K562 (cell line): ENCODE measurements at regions not wholly inside any gene's neighbourhood (a gene's known extent, or its start where the extent isn't known, plus 50 kb on each side); places are given as distances from the start of the nearest gene placed in this dataset.

Experiments used
- ATAC-seq: fragments of 200-7000 bp; cut with Tn5 transposase; 3 replicates; pipeline ENCODE4 v1.9.1; 2020; ENCODE audit warnings: moderate library complexity
- BruUV-seq: library from RNA; stranded (reverse); fragments of 400-500 nt; replicated peaks from 2 replicates; lab custom pipeline; 2021; lab: Mats Ljungman, UMichigan
- CTCF ChIA-PET: fragments of 300-600 bp; formaldehyde crosslinking; extraction: SDS; loops from one replicate; lab custom pipeline; 2021; ENCODE audit warnings: low intra/inter-chr PET ratio; lab: Yijun Ruan, JAX
- POLR2A ChIA-PET: fragments of 300-600, 350-650 bp; sonication (Branson Sonifier 250); formaldehyde crosslinking; extraction: SDS; loops from one replicate; lab custom pipeline; 2021; ENCODE audit warnings: antibody characterized with exemption, inconsistent platforms; lab: Yijun Ruan, JAX
- DNase-seq, 4 experiments: peaks; one replicate each; pipeline versions ENCODE4 v3.0.0 to v3.0.0-alpha.2; 2011 to 2018; ENCODE audit warnings: low spot score in 3 of 4, mixed read lengths in 3 of 4; ENCODE audit errors: extremely low read depth in 1 of 4
- FAIRE-seq: peaks from 2 replicates; lab custom pipeline; 2011; peaks lifted over from hg19 to GRCh38; lab: Jason Lieb, UNC
- H2AFZ ChIP-seq: 2 replicates; pipeline ENCODE4 v1.6.0; 2011; ENCODE audit warnings: low read depth, low read length, control low read depth, inconsistent platforms
- H3K27ac ChIP-seq: fragments of 200-600 bp; 3 replicates; pipeline ENCODE4 v1.8.0; 2011; ENCODE audit warnings: low read depth, mild to moderate bottlenecking, control low read depth, inconsistent platforms, low read length, moderate library complexity, mixed read lengths; ENCODE audit errors: extremely low read depth
- H3K27me3 ChIP-seq, 2 experiments: fragments of 300-600 bp in 1 of 2; 2 replicates in 1 of 2; 3 replicates in 1 of 2; pipeline versions ENCODE4 v1.6.0 to v1.8.0; 2011; ENCODE audit warnings: inconsistent platforms in 2 of 2, low read length in 2 of 2, mild to moderate bottlenecking in 1 of 2, mixed read lengths in 1 of 2, moderate library complexity in 1 of 2; ENCODE audit not compliant: control insufficient read depth in 2 of 2, insufficient read depth in 2 of 2
- H3K36me3 ChIP-seq: fragments of 300-600 bp; 3 replicates; pipeline ENCODE4 v1.8.0; 2011; ENCODE audit warnings: mild to moderate bottlenecking, low read length, inconsistent platforms; ENCODE audit not compliant: control insufficient read depth, insufficient read depth
- H3K4me1 ChIP-seq, 2 experiments: fragments of 200-600 bp in 1 of 2; replicated peaks in 1 of 2; 2 replicates in 1 of 2; 3 replicates in 1 of 2; pipeline versions ENCODE4 v1.5.1 to v1.8.0; 2011; ENCODE audit warnings: inconsistent platforms in 2 of 2, low read length in 2 of 2, mild to moderate bottlenecking in 1 of 2, mixed read lengths in 1 of 2, moderate library complexity in 1 of 2; ENCODE audit not compliant: control insufficient read depth in 2 of 2, insufficient read depth in 2 of 2
- H3K4me2 ChIP-seq: 2 replicates; pipeline ENCODE4 v1.6.1; 2011; ENCODE audit warnings: low read length, control low read depth, inconsistent platforms, mixed read lengths; ENCODE audit not compliant: insufficient read depth
- H3K4me3 ChIP-seq: fragments of 200-600 bp; sonication (generic), shearing (Covaris generic); 2 replicates; pipeline ENCODE4 v1.5.1; 2016; ENCODE audit warnings: control low read depth, inconsistent platforms
- H3K79me2 ChIP-seq: fragments of 200-600 bp; 3 replicates; pipeline ENCODE4 v1.8.0; 2011; ENCODE audit warnings: low read length, inconsistent platforms; ENCODE audit not compliant: control insufficient read depth, insufficient read depth
- H3K9ac ChIP-seq, 2 experiments: 2 replicates each; pipeline versions ENCODE4 v1.6.0 to v1.6.1; 2011; ENCODE audit warnings: low read depth in 2 of 2, low read length in 2 of 2, control low read depth in 1 of 2, inconsistent platforms in 1 of 2, mild to moderate bottlenecking in 1 of 2, mixed read lengths in 1 of 2; ENCODE audit not compliant: insufficient read depth in 1 of 2
- H3K9me1 ChIP-seq: one replicate; pipeline ENCODE4 v1.6.0; 2011; ENCODE audit warnings: inconsistent platforms, mild to moderate bottlenecking, low read length, moderate library complexity; ENCODE audit not compliant: control insufficient read depth, insufficient read depth
- H3K9me3 ChIP-seq: replicated peaks from 2 replicates; pipeline ENCODE4 v1.5.1; 2011; ENCODE audit warnings: low read depth, low read length, inconsistent platforms; ENCODE audit not compliant: control insufficient read depth, insufficient read depth
- H4K20me1 ChIP-seq: replicated peaks from 2 replicates; pipeline ENCODE4 v1.6.1; 2011; ENCODE audit warnings: low read length, inconsistent platforms, mixed read lengths; ENCODE audit not compliant: control insufficient read depth, insufficient read depth
- CBFA2T3 ChIP-seq: fragments of 450-650 bp; IDR thresholded peaks from 2 replicates; pipeline ENCODE4 v1.6.1; 2017
- ETV5 ChIP-seq: sonication (generic); formaldehyde crosslinking; IDR thresholded peaks from 2 replicates; pipeline ENCODE4 v1.4.0; 2020; ENCODE audit warnings: low read depth, mild to moderate bottlenecking, missing genetic modification reagents
- HDGF ChIP-seq: fragments of 450-650 bp; IDR thresholded peaks from 2 replicates; pipeline ENCODE4 v1.6.1; 2016
- L3MBTL2 ChIP-seq: fragments of 450-650 bp; IDR thresholded peaks from 2 replicates; pipeline ENCODE4 v1.6.1; 2016; ENCODE audit warnings: mild to moderate bottlenecking, moderate library complexity
- MEF2A ChIP-seq: IDR thresholded peaks from 2 replicates; pipeline ENCODE4 v1.6.1; 2011; ENCODE audit warnings: low read depth, mild to moderate bottlenecking, low read length, moderate library complexity; ENCODE audit not compliant: control insufficient read depth
- PHF20 ChIP-seq: fragments of 450-650 bp; IDR thresholded peaks from 2 replicates; pipeline ENCODE4 v1.6.1; 2018; ENCODE audit not compliant: partially characterized antibody
- RBFOX2 ChIP-seq: fragments of 200-400 bp; formaldehyde crosslinking; IDR thresholded peaks from 2 replicates; pipeline ENCODE4 v1.6.1; 2017; ENCODE audit warnings: low read depth, mild to moderate bottlenecking, low read length, moderate library complexity
- ZEB2 ChIP-seq: fragments of 450-650 bp; IDR thresholded peaks from 2 replicates; pipeline ENCODE4 v1.6.1; 2016
- ZNF175 ChIP-seq: fragments of 200-800 bp; sonication (Bioruptor generic); IDR thresholded peaks from 2 replicates; pipeline ENCODE4 v1.6.1; 2016; ENCODE audit warnings: low read depth, mild to moderate bottlenecking, missing genetic modification characterization, missing compliant biosample characterization
- WGBS: fragments of 100-300 bp; shearing (Covaris generic); methylation state at CpG from one replicate; pipeline ENCODE4 v1.1.6; 2016; ENCODE audit warnings: low coverage, mixed read lengths; ENCODE audit not compliant: insufficient coverage; ENCODE audit errors: missing lambda C conversion rate; 5-methylcytosine and 5-hydroxymethylcytosine counted together
- in situ Hi-C: fragments of 300-500 bp; cut with MboI; formaldehyde crosslinking; loops from 4 replicates; pipeline ENCODE4 v1.15.0; 2018; ENCODE audit warnings: inconsistent platforms, mixed read lengths
- intact Hi-C: fragments of 100-400 bp; cut with micrococcal nuclease; formaldehyde crosslinking; loops from 2 replicates; pipeline ENCODE4 v1.14.2; 2022
- TF ChIP-seq, protein P1 (sequence below): fragments of 250-450 bp; sonication (Bioruptor Pico); IDR thresholded peaks from 2 replicates; pipeline ENCODE4 v1.4.0; 2020; ENCODE audit warnings: mild to moderate bottlenecking, moderate library complexity
- TF ChIP-seq, protein P2 (sequence below): fragments of 450-650 bp; formaldehyde crosslinking; IDR thresholded peaks from 2 replicates; pipeline ENCODE4 v1.4.0; 2022; ENCODE audit warnings: missing genetic modification characterization

GRCh38 chr10:88091490-88092061 lies 228.2 kb downstream of the PTEN start:
- H3K9me3 ChIP-seq = no peaks in the 10 kb centered on the region
- DNase-seq (no peak), ATAC-seq (no peak), FAIRE-seq (no peak)
- H4K20me1 ChIP-seq = no peaks in the 10 kb centered on the region
- in situ Hi-C loops (loop anchor here (25.0 kb wide), 1 partner anchor 229 kb away; the partner anchor contains the start of genes KLLN and PTEN), intact Hi-C loops (no loop called here)
- H3K27me3 ChIP-seq = no peaks in the 10 kb centered on the region
- 1% methylated on average over 4 of the region's 4 CpGs for WGBS
- H3K36me3 ChIP-seq = no peaks in the 10 kb centered on the region
- no peak overlapping the region for H3K9ac ChIP-seq
- H3K9me1 ChIP-seq = no peaks in the 10 kb centered on the region
- peaks cover 0 to 7% of the 10 kb centered on the region in 2 experiments; a peak in 2 of 5 replicates for H3K4me1 ChIP-seq
- no peak overlapping the region for H2AFZ ChIP-seq
- H3K79me2 ChIP-seq = no peaks in the 10 kb centered on the region
- H3K27ac ChIP-seq = no peak overlapping the region
- POLR2A ChIA-PET = no interaction called here
- CTCF ChIA-PET = no interaction called here
- no TSS peak for BruUV-seq
- H3K4me2 ChIP-seq = no peak overlapping the region
- no peak overlapping the region for H3K4me3 ChIP-seq
- TF ChIP-seq HDGF = no peak
- TF ChIP-seq ETV5 (CRISPR knock-in tag) = no peak
- TF ChIP-seq, protein P1, sequence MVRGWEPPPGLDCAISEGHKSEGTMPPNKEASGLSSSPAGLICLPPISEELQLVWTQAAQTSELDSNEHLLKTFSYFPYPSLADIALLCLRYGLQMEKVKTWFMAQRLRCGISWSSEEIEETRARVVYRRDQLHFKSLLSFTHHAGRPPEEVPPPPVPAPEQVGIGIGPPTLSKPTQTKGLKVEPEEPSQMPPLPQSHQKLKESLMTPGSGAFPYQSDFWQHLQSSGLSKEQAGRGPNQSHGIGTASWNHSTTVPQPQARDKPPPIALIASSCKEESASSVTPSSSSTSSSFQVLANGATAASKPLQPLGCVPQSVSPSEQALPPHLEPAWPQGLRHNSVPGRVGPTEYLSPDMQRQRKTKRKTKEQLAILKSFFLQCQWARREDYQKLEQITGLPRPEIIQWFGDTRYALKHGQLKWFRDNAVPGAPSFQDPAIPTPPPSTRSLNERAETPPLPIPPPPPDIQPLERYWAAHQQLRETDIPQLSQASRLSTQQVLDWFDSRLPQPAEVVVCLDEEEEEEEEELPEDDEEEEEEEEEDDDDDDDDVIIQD = no peak
- TF ChIP-seq, protein P2, sequence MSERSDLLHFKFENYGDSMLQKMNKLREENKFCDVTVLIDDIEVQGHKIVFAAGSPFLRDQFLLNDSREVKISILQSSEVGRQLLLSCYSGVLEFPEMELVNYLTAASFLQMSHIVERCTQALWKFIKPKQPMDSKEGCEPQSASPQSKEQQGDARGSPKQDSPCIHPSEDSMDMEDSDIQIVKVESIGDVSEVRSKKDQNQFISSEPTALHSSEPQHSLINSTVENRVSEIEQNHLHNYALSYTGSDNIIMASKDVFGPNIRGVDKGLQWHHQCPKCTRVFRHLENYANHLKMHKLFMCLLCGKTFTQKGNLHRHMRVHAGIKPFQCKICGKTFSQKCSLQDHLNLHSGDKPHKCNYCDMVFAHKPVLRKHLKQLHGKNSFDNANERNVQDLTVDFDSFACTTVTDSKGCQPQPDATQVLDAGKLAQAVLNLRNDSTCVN (CRISPR knock-in tag) = no peak
- TF ChIP-seq ZEB2 = peak; percentile 16; the same call in 1 of the 2 replicates
- TF ChIP-seq MEF2A = no peak
- peak; percentile 31; the same call in 1 of the 2 replicates for TF ChIP-seq L3MBTL2
- TF ChIP-seq PHF20 = no peak
- TF ChIP-seq CBFA2T3 = no peak
- no peak for TF ChIP-seq ZNF175
- no peak for TF ChIP-seq RBFOX2
- TF ChIP-seq, all 486 proteins: peak for 2
